Right atrium auricular region (tissue), 2 donors: ENCODE measurements at regions not wholly inside any gene's neighbourhood (a gene's known extent, or its start where the extent isn't known, plus 50 kb on each side); places are given as distances from the start of the nearest gene placed in this dataset.
A peak's percentile ranks its signal among the peaks of the same experiment; 100 is the strongest.

Source experiments
- DNase-seq: peaks from one replicate; pipeline ENCODE4 v3.0.0-alpha.2; 2019; ENCODE audit warnings: low spot score
- H3K27ac ChIP-seq, 2 donors: fragments of 200-600 bp; sonication (generic); 1 replicate in 1 of 2; 2 replicates in 1 of 2; pipeline ENCODE4 v1.5.1; 2016 to 2019
- H3K27me3 ChIP-seq, 2 donors: fragments of 200-600 bp; sonication (generic); one replicate each; pipeline versions ENCODE4 v1.5.1 to v1.6.0; 2017 to 2019
- H3K36me3 ChIP-seq: fragments of 200-600 bp; sonication (generic); one replicate; pipeline ENCODE4 v1.5.1; 2016
- H3K4me1 ChIP-seq, 2 donors: fragments of 200-600 bp; sonication (generic); one replicate each; pipeline versions ENCODE4 v1.5.1 to v1.6.0; 2017 to 2019
- H3K4me3 ChIP-seq, 2 donors: fragments of 200-600 bp; sonication (generic); 1 replicate in 1 of 2; 2 replicates in 1 of 2; pipeline ENCODE4 v1.5.1; 2017 to 2019; ENCODE audit warnings: mild to moderate bottlenecking in 1 of 2, moderate library complexity in 1 of 2
- H3K9me3 ChIP-seq, 2 donors: fragments of 200-600 bp; sonication (generic); one replicate each; pipeline ENCODE4 v1.5.1; 2019
- TF ChIP-seq, protein P1 (sequence below), 2 donors: fragments of 200-600 bp; sonication (generic); IDR thresholded peaks; one replicate each; pipeline ENCODE4 v1.5.1; 2019; ENCODE audit warnings: antibody characterized with exemption in 2 of 2

DNA sequence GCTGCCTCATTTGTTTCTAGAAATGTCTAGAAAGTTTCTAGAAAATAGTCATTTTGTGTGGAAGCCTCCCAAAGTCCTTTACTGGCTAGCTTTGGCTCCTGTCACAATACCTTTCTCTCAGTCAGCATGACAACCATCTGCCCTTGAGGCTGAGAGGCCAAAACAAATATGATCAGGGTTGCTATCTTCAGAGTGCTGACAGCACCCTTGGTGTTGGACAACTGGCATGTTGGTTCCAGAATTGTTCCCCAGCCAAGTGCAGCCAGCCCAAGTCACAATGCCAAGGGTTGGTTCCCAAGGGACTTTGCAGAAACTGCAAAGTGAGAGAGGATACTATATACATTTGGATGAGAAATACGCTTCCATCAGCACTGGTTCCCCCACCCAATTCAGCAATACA is 140.9 kb upstream of the GAS1 start:
- DNase-seq, result no peak
- Histone ChIP-seq H3K9me3 (peaks cover 0 to 7% of the 10 kb centered on the region in 2 donors), H3K36me3 (no peaks in the 10 kb centered on the region), H3K27me3 (no peaks in the 10 kb centered on the region), H3K4me3 (no peak overlapping the region), H3K27ac (peak overlapping the region in 1 of 2 donors; percentile 7), H3K4me1 (peaks cover 0 to 23% of the 10 kb centered on the region in 2 donors)
- TF ChIP-seq, protein P1, sequence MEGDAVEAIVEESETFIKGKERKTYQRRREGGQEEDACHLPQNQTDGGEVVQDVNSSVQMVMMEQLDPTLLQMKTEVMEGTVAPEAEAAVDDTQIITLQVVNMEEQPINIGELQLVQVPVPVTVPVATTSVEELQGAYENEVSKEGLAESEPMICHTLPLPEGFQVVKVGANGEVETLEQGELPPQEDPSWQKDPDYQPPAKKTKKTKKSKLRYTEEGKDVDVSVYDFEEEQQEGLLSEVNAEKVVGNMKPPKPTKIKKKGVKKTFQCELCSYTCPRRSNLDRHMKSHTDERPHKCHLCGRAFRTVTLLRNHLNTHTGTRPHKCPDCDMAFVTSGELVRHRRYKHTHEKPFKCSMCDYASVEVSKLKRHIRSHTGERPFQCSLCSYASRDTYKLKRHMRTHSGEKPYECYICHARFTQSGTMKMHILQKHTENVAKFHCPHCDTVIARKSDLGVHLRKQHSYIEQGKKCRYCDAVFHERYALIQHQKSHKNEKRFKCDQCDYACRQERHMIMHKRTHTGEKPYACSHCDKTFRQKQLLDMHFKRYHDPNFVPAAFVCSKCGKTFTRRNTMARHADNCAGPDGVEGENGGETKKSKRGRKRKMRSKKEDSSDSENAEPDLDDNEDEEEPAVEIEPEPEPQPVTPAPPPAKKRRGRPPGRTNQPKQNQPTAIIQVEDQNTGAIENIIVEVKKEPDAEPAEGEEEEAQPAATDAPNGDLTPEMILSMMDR (IDR thresholded peaks at IDR 0.05), result no peak

DNA sequence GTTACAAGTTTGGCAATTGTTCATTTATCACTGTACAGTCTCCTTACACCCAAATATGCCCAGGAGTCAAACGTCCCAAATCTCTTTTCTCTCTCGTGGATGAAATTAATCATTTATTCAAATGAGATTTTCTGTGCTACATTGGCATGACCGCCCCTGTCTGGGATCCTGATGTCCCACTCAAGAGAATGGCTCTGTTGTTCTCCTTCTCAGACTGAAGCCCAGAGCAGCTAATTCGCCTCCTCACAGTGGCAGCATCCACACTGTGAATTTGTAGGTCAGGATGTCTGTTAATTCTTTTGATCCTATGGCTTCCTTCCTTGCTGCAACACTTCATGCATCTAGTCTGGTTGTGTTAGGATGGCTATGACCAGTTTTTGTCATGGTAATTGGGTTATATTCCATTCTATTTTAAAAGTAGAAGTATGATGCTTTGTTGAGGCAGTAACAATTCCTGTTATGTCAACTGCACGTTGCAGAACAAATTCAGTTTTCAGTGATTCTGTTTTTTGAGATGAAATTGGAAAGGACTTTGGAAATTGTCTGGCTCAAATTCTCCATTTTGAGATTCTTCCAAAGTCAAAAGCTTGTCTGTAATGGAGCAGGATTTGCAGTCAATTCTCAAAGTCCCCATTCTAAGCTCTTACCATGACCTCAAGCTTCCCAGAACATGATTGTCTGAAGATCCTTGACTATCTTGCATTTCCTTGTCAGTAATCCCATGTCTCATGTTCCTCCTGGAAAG is 141.5 kb upstream of the GAS1 start:
- Histone ChIP-seq H3K27ac (peak overlapping the region in 1 of 2 donors; percentile 7), H3K9me3 (peaks cover 0 to 7% of the 10 kb centered on the region in 2 donors), H3K4me3 (no peak overlapping the region), H3K36me3 (no peaks in the 10 kb centered on the region), H3K4me1 (peaks cover 0 to 23% of the 10 kb centered on the region in 2 donors), H3K27me3 (no peaks in the 10 kb centered on the region)
- no peak for DNase-seq
- TF ChIP-seq, protein P1 (IDR thresholded peaks at IDR 0.05), result no peak

DNA sequence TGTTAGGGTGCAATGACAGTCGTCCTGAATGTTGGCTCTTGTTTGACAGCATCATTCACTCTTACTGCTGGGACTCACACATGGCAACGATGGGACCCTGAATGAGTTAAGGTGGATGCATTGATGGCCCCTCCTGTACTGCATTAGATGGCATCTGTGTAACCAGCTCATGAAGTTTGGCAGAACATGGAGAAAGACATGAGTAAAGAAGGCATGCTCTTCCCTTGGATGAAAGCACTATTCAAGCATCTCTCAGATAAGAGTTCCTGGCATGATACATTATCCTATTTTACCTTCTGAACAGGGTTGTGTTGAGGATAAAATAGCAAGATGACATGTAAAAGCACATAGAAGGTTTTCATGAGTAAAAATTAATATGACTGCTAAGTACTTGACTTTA is 142.2 kb upstream of the GAS1 start:
- no peaks in the 10 kb centered on the region for H3K36me3 ChIP-seq
- H3K27me3 ChIP-seq, result no peaks in the 10 kb centered on the region
- H3K27ac ChIP-seq, result no peak overlapping the region
- peaks cover 0 to 7% of the 10 kb centered on the region in 2 donors for H3K9me3 ChIP-seq
- TF ChIP-seq, protein P1 (IDR thresholded peaks at IDR 0.05), result no peak
- no peak overlapping the region for H3K4me3 ChIP-seq
- peaks cover 0 to 23% of the 10 kb centered on the region in 2 donors for H3K4me1 ChIP-seq
- no peak for DNase-seq

DNA sequence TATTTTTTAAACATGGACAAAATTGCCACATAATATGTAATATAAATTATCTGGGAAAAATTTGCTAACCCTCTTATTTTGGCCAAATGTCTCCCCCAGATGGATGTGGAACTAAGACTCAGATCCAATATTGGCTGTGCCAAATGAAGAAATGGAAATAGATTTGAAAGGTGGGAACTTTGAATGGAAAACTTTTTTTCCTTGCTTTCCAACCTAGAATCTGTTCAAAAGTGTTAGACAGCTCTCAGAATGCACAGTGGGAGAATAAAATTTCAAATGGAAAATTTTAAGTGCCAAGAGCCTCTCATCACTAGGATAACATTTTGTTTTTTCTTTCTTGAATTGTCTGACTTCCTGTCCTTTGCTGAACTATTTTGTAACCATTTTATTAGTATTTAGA is 142.6 kb upstream of the GAS1 start:
- H3K4me3 ChIP-seq, result no peak overlapping the region
- no peak for DNase-seq
- peaks cover 0 to 7% of the 10 kb centered on the region in 2 donors for H3K9me3 ChIP-seq
- TF ChIP-seq, protein P1 (IDR thresholded peaks at IDR 0.05), result no peak
- H3K36me3 ChIP-seq, result no peaks in the 10 kb centered on the region
- peak overlapping the region in 1 of 2 donors; percentile 12 for H3K27ac ChIP-seq
- H3K27me3 ChIP-seq, result no peaks in the 10 kb centered on the region
- H3K4me1 ChIP-seq, result peaks cover 0 to 23% of the 10 kb centered on the region in 2 donors

DNA sequence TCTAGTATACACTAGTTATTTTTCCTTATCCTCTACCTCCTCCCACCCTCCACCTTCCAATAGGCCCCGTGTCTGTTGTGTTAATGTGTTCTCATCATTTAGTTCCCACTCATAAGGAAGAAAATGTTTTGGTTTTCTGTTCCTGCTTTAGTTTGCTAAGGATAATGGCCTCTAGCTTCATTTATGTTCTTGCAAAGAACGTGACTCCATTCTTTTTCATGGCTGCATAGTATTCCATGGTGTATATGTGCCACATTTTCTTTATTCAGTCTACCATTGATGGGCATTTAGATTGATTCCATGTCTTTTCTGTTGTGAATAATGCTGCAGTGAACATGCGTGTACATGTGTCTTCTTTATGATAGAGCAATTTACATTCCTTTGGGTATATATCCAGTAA is 146.5 kb upstream of the GAS1 start:
- no peaks in the 10 kb centered on the region for H3K27me3 ChIP-seq
- TF ChIP-seq, protein P1 (IDR thresholded peaks at IDR 0.05), result no peak
- no peak overlapping the region for H3K4me3 ChIP-seq
- DNase-seq, result no peak
- H3K4me1 ChIP-seq, result peaks cover 0 to 10% of the 10 kb centered on the region in 2 donors
- H3K27ac ChIP-seq, result no peak overlapping the region
- no peaks in the 10 kb centered on the region for H3K36me3 ChIP-seq
- H3K9me3 ChIP-seq, result no peaks in the 10 kb centered on the region

DNA sequence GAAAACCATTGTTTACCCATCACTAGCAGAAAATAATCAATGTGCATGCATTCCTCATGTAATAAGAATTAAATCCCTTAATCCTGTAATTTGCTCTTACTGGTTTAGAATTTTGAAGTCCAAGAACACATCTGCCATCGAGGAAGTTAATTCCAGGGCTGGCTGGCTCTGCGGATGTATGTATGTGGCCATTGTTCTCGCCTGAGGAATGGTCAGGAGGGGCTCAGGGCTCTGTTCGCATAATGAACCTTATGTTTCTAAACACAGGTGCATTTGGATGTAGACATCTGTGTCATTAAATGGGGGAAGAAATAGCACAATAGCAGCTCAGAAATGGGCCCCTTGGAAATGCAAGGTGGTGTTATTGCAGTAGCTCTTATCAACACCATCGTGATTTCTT is 148.6 kb upstream of the GAS1 start:
- DNase-seq, result no peak
- H3K4me3 ChIP-seq, result no peak overlapping the region
- TF ChIP-seq, protein P1 (IDR thresholded peaks at IDR 0.05), result no peak

More for the DNA sequence above, 148.6 kb upstream of the GAS1 start:
- Histone ChIP-seq H3K36me3 (no peaks in the 10 kb centered on the region), H3K4me1 (no peaks in the 10 kb centered on the region), H3K9me3 (no peaks in the 10 kb centered on the region), H3K27me3 (no peaks in the 10 kb centered on the region), H3K27ac (no peak overlapping the region)
